ENCODE measurements at regions not wholly inside any gene's neighbourhood (a gene's known extent, or its start where the extent isn't known, plus 50 kb on each side); places are given as distances from the start of the nearest gene placed in this dataset.

DNA sequence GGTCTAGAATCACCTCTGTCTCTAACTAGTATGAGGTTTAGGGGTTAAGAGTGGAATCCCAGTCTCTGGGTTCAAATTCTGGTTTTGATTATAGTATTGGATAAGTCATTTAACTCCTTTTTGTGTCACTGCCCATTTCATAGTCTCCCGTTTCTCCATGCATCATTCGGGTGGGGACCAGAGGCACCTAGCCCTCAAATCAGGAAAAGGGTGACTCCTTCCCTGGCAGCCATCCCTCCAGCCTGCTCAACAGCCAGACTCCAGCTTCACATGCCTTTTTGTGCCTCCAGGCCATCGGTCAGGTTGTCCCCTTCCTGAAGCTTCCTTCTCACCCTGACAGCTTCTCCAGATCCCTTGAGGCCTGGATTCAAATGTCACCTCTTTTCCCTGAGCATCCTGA is 139.8 kb downstream of the DHX35 start:
- TF ChIP-seq SPI1 (IDR thresholded peaks at IDR 0.05; ENCODE audit: low read depth, low read length) (no peak), POLR2A (IDR thresholded peaks at IDR 0.05; ENCODE audit: low read depth, low read length) (no peak)

Measured in GM12891 (cell line).